ENCODE measurements at regions not wholly inside any gene's neighbourhood (a gene's known extent, or its start where the extent isn't known, plus 50 kb on each side); places are given as distances from the start of the nearest gene placed in this dataset.

DNA sequence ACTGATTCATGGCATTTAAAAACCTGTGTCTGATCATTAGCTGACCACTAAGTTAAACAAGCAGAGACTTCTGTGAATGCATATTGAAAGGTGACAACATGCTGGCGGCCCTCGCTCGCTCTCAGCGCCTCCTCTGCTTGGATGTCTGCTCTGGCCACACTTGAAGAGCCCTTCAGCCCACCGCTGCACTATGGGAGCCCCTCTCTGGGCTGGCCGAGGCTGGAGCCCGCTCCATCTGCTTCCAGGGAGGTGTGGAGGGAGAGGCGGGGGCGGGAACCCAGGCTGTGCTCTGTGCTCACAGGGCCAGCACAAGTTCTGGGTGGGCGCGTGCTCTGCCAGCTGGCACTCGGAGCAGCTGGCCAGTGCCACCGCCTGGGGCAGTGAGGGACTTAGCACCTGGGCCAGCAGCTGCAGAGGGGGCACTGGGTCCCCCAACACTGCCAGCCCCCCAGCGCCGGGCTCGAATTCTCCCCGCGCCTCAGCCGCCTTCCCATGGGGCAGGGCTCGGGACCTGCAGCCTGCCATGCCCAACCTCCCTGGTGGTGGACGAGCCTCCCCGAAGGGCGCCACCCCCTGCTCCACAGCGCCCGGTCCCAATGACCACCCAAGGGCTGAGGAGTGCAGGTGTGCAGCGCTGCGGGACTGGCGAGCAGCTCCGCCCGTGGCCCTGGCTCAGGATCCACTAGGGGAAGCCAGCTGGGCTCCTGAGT is 252.4 kb downstream of the ZIC4 start:
- no peaks in the 10 kb centered on the region for H3K36me3 ChIP-seq
- TF ChIP-seq POLR2A (IDR thresholded peaks at IDR 0.05) = no peak
- TF ChIP-seq, protein P1, sequence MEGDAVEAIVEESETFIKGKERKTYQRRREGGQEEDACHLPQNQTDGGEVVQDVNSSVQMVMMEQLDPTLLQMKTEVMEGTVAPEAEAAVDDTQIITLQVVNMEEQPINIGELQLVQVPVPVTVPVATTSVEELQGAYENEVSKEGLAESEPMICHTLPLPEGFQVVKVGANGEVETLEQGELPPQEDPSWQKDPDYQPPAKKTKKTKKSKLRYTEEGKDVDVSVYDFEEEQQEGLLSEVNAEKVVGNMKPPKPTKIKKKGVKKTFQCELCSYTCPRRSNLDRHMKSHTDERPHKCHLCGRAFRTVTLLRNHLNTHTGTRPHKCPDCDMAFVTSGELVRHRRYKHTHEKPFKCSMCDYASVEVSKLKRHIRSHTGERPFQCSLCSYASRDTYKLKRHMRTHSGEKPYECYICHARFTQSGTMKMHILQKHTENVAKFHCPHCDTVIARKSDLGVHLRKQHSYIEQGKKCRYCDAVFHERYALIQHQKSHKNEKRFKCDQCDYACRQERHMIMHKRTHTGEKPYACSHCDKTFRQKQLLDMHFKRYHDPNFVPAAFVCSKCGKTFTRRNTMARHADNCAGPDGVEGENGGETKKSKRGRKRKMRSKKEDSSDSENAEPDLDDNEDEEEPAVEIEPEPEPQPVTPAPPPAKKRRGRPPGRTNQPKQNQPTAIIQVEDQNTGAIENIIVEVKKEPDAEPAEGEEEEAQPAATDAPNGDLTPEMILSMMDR (IDR thresholded peaks at IDR 0.05) = no peak
- H3K4me3 ChIP-seq = no peak overlapping the region
- DNase-seq = no peak
- H3K9me3 ChIP-seq = no peaks in the 10 kb centered on the region
- no peak overlapping the region for H3K27ac ChIP-seq
- H3K4me1 ChIP-seq = no peaks in the 10 kb centered on the region
- H3K27me3 ChIP-seq = no peaks in the 10 kb centered on the region

- no peak overlapping the region for H3K27ac ChIP-seq
- TF ChIP-seq POLR2A (IDR thresholded peaks at IDR 0.05) = no peak
- TF ChIP-seq, protein P1 (IDR thresholded peaks at IDR 0.05) = no peak
- H3K4me3 ChIP-seq = no peak overlapping the region
- no peaks in the 10 kb centered on the region for H3K36me3 ChIP-seq
- no peaks in the 10 kb centered on the region for H3K4me1 ChIP-seq
- no peaks in the 10 kb centered on the region for H3K27me3 ChIP-seq
- no peaks in the 10 kb centered on the region for H3K9me3 ChIP-seq
- no peak for DNase-seq
Measured at GRCh38 chr3:147152476-147152875, 253.9 kb downstream of the ZIC4 start.

DNA sequence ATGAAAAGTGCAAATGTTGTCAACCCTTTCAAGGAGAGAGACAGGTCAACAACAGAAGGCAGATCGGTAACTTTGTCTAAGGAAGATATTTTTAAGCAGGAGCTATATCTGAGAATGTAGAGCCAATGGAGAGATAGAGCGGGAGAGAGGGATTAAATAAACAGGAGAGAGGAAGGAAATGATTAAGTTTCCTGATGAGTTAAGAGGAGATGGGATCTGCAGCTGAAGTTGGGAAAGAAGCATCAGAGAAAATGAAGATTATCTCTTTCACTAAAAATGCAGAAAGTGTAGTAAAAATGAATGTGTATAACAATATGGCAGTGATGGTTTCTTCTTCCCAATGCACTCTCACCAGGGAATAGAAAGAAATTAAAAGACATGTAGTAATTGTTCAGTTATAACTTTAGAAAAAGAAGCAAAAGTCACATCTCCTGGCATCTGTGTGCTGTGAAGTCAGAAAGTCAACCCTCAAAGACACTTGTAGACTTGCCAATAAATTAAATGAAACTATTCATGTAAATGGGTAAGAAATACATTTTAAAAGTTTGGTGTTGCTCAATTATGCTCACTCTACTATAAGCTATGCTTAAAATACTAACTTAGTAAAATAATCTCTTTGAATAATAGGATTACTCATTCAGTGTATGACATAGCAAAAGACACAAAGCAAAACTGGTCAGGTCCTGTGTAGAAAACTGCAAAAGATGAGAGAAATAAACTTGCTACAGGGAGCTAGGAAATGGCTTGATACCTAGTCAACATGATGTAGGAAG is 264.6 kb downstream of the ZIC4 start:
- no peaks in the 10 kb centered on the region for H3K4me1 ChIP-seq
- H3K27ac ChIP-seq = no peak overlapping the region
- no peaks in the 10 kb centered on the region for H3K27me3 ChIP-seq
- H3K4me3 ChIP-seq = no peak overlapping the region
- no peaks in the 10 kb centered on the region for H3K9me3 ChIP-seq
- TF ChIP-seq, protein P1 (IDR thresholded peaks at IDR 0.05) = no peak
- no peak for DNase-seq
- H3K36me3 ChIP-seq = no peaks in the 10 kb centered on the region

- H3K27me3 ChIP-seq = no peaks in the 10 kb centered on the region
- H3K9me3 ChIP-seq = no peaks in the 10 kb centered on the region
- no peaks in the 10 kb centered on the region for H3K4me1 ChIP-seq
- no peak overlapping the region for H3K27ac ChIP-seq
- H3K36me3 ChIP-seq = no peaks in the 10 kb centered on the region
- DNase-seq = no peak
- no peak overlapping the region for H3K4me3 ChIP-seq
- TF ChIP-seq, protein P1 (IDR thresholded peaks at IDR 0.05) = no peak
- no peak for TF ChIP-seq POLR2A (IDR thresholded peaks at IDR 0.05)
Measured at GRCh38 chr3:147139341-147139740, 267.0 kb downstream of the ZIC4 start.

DNA sequence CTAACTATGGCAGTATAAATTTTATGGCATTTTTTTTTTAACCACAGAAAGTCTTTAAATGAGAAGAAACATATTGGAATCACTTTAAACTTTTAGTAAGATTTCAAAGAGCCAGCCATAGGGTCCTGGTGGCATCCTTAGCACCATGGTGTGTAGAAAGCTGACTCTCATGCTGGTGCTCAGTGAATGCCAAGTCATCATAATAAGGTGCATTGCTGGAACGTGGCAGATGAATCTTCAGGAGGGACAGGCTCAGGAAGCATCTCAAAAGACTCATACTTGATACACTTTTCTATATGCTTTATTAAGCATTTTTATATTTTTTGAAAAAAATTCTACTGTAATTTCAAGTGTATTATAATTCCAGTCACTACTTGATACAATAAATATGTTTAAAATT is 274.2 kb downstream of the ZIC4 start:
- no peaks in the 10 kb centered on the region for H3K36me3 ChIP-seq
- H3K27ac ChIP-seq = no peak overlapping the region
- TF ChIP-seq POLR2A (IDR thresholded peaks at IDR 0.05) = no peak
- TF ChIP-seq, protein P1 (IDR thresholded peaks at IDR 0.05) = no peak
- no peak overlapping the region for H3K4me3 ChIP-seq
- H3K9me3 ChIP-seq = peaks cover 0 to 4% (median 1%) of the 10 kb centered on the region in 4 donors
- H3K27me3 ChIP-seq = no peaks in the 10 kb centered on the region
- DNase-seq = no peak
- H3K4me1 ChIP-seq = no peaks in the 10 kb centered on the region

Measured in Peyer's patch (tissue), 4 donors.